GM11168 (cell line): ENCODE measurements at regions not wholly inside any gene's neighbourhood (a gene's known extent, or its start where the extent isn't known, plus 50 kb on each side); places are given as distances from the start of the nearest gene placed in this dataset.

Source experiments
- in situ Hi-C: fragments of 300-500 bp; cut with MboI; formaldehyde crosslinking; loops from one replicate; pipeline ENCODE4 v1.12.0; 2022; ENCODE audit warnings: low sequenced_read_pairs; ENCODE audit not compliant: unreplicated experiment

DNA sequence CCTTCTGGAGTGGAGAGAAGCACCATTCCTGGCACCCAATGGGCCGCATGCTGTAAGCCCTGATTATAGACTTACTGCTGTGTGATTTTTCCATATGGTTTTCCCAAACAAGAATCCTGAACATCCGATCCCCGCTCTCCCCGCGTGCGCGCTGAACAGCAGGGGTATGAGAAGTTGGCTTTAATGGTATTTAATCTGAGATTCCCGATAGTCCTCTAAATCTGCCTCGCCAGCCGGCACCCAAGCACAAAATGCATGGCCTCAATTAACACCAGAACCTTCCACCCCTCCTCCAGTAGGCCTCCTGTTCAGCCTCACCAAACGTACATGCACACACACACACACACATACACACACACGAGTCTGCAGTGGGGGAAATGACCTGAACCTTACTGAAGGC lies 480.3 kb downstream of the BCL11A start:
- in situ Hi-C loops = no loop called here

DNA sequence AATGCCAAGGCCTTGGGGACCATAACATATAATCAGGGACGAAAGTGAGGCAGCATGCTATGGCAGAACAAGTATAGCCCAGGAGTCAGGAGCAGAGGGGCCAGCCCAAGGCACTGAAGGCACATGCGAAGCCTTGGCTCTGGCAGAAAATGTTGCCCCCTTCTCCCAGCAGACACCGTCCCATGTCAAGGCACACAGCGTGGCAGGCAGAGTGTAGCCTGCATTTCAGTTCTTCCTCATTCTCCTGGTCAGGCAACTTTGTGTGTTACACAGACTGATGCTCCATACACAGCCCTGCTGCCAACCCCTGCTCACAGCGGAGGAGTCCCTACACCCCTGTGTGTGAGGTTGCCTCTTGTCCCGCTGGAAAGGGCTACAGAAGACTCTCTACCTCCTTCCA lies 480.8 kb downstream of the BCL11A start:
- in situ Hi-C loops = no loop called here

DNA sequence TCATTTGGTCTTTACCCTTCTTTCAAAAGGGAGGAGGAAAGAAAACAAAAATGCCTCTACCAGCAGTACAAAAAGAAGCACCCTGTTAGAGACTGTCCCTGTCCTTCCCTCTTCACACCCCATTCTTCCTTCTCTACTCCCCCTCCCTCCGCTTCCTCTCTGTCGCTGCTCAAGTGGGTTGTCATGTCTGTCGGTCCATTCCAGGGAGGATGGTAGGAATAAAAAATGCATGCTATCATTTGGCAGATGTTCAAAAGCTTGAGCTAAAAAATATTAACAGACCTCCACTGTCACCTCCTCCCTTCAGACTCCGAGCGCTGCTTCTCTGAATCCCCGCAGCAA lies 482.0 kb downstream of the BCL11A start:
- in situ Hi-C loops = no loop called here

DNA sequence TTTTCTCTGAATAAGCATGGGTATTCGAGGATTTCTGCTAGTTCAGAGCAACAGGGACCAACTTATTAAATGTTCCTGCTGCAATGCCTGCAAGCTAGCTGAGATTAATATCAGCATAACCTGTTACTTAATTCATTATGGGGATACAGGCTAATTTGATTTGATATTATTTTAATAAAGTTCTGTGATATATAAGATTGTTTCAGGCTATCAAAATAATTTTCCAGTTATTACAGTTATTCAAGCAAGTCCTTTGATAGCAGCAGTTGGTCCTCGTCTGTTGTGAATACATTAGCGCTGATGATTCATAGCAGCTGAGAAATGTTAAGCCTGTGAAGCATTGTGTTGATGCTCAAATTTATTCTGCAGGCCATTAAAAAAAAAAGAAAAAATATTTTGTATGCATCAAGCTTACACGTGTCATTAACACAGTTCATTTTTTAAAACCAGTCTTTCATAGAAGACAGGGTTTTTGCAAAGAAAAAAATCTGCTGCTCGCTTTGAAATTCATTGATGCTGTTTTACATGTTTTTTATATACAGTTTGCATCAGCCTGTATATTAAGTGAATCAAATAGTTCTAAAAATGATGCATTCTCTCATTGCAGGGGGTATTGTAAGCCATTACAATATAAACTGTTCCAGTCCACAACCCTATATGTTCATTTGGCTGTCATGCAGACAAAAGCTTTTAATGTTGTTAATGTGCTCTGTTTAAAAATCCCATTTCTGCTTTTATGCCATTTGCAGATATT lies 482.5 kb downstream of the BCL11A start:
- in situ Hi-C loops = no loop called here

DNA sequence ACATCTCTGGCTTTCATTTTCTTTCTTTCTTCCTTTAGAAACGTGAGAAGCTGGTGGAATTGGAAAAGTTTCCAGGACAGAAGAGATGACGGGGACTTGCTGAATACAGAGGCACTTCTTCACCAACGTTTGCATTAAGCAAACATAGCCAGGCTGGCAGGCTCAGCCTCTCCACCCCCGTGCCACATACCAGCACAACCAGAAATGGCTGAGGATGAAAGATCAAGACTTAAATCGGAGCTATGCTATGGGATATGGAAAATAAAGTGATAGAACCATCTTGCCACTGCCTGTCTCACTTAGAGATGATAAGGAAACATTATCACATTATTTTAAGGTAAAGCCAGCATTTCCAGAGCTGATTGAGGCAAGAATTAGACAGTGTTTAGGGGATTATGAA lies 483.3 kb downstream of the BCL11A start:
- in situ Hi-C loops = no loop called here

DNA sequence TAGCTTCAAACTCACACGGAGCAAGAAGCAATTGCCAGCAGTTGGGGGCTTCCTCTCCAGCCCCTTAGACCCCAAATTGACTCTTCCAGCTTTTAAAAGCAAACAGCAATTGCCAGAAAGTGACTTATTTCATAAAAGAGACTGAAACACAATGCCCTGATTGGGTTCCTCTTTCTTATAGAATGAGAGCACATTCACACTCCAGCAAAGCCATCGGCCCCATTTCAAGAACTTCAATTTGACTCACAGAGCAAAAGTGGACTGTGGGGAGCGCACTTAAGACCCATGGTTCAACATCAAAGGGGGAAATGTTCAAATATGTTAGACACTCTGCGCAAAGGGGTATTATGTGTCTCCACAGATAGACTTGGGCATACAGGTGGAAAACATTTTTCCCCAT lies 484.7 kb downstream of the BCL11A start:
- in situ Hi-C loops = no loop called here

DNA sequence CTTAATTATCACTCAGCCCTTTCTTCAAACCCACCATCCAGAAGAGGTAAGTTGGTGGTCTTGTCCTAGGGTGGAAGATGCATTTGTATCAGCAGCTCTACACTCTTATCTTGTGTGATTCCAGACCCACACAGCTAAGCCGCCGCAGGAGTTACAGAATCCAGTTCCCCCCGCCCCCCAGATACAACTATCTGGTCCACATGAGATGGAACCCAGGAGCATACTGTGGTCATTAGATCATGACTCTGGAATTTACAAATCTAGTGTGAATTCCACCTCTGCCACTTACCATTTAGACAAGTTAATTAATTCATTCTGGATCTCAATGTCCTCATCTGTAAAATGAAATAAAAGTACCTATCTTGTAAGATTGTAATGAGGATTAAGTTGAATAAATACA lies 486.4 kb downstream of the BCL11A start:
- in situ Hi-C loops = no loop called here

DNA sequence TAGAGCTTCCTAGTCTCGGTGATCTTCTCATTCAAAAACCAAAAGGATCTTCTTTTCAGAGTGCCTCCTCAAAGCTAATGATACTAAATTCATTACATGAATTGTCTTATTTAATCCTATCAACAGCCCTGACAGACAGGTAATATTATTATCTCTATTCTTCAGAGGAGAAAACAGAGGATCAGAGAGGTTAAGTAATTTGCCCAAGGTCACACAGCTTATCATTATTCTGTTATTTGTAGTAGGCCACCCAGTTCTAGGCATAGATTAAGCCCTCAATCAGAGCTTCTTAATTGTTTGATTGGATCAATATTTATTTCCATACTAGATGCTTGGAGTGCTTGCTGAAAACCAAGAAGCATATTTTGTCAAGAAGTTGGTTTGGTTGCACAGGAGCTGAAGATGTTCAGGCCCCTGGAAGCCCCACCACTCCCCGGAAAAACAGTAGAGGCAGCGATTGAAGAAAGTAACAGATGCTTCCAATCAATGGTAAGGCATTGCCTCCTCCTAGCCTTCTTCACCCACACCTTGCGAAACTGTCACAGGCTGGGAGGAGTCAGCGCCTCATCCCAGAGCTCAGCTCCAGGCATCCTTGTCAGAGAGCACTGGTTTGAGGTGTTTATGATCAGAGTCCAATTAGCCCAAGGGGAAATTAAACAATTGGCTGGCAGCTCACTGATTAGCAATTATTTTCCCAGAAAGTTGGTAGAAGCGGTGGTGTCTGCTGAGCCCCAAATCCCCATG lies 487.2 kb downstream of the BCL11A start:
- in situ Hi-C loops = no loop called here

DNA sequence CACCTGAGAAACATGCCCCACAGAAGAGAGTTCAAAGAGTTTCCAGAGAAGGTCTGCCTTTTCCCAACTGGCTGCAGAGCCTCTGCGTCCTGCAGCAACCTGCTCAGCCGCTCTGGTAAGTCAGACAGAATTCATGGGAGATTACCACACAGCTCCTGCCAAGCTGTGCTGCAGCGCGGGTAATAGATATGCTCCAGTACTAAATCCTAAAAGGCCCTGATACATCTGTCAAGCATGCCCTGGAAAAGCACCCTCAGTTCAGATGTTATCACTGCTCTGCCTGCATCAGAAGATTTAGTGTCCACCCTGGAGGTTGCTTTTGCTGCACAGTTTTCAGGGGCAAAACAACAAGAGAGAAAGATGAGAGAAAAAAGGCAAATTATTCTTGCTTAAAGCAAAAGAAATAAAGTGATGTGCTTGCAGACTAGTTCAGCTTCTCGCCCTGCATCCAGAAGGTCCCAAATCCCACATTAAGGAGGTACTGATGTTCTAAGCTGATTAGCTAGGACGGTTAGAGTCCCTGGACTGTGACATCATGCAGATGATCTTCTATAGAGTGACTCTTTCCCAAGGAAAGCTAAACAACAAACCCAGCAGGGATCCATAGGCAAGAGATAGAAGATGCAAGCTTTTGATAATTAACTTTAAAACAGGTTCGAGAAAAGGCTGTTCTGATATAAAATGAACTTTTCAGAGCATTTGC lies 488.6 kb downstream of the BCL11A start:
- in situ Hi-C loops = no loop called here

DNA sequence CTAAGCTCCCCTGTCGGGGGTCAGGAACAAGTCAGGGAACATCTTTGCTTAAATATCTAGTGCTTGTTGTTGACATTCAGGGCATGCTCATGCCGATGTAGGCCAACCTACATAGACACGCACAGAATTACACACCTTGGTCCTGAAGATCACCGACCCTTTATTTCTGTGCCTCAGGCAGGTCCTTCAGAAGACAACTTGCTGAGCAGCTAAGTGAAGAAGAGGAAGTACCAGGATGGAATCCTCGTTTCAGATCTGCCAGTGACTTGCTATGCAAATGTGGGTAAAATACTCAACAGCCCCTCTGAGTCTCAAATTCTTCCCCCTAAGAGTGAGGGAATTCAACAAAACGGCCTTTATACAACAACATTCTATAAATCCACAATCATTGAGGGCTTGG lies 494.7 kb downstream of the BCL11A start:
- in situ Hi-C loops = no loop called here

DNA sequence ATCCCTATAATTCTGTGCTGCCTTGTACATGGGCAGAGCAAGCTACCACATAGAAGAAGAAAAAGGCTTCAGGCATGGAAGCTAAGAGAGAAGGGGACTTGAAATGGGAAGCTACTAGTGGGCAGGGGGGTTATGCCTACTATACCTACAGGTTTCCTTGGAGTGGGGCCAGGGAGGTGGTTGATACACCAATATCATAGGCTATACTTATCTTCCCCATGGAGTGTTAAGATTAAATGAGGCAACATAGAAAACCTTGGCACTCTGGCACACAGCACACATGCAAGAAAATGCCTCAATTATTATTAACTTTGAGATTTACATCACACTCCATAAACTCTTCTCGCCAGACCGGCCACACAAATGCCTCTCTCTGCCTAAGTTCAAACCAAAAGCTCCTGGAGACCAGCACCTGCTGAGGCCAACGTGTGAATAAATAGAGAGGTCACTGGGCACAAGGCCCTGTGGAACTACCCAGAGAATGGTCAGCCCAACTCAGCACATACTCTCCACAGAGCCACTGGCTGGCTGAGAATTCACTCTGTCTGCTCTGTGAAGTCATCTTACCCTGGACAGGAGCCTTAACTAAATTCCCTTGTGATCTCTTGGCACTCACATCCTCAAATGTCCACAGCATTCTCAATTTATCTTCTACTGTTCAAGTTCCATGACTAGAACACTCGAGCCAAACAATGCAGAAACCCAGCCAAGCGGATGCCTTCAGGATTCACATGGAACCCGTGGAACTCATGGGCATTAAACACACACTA lies 498.7 kb downstream of the BCL11A start:
- in situ Hi-C loops = no loop called here

DNA sequence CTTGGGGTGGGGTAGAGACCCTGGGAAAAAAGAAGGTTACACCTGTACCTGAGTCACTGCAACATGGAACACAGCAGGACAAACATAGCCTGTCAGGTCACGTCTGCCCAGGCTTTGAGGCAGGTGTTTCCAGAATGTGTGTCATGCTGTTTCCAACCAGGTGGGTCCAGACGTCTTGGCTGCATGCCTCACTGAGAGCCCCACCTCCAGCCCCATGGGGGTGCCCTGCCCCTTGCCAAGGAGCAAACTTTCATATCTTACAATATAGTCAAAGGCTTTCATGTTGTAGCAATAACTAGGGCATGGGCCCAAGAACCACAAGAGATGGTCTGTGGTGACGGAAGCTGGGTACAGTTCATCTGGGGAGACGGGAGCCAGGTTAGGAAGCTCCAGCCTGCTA lies 499.7 kb downstream of the BCL11A start:
- in situ Hi-C loops = no loop called here

DNA sequence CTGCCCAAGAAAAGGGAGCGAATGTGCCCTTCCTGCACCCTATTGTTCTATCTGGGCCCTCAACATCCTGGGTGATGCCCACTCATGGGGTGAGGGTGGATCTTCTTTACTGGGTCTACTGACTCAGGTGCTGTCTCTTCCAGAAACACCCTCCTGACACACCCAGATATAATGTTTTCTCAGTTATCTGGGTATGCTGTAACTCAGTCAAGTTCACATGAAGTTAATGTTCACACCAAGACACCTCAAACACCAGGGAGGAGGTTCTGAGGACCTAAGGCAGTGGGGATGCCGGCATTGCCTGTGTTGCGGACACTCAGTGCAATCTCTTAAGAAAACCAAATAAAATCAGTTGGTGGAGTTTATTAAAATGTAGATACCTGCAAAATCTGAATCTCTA lies 500.9 kb downstream of the BCL11A start:
- in situ Hi-C loops = no loop called here

DNA sequence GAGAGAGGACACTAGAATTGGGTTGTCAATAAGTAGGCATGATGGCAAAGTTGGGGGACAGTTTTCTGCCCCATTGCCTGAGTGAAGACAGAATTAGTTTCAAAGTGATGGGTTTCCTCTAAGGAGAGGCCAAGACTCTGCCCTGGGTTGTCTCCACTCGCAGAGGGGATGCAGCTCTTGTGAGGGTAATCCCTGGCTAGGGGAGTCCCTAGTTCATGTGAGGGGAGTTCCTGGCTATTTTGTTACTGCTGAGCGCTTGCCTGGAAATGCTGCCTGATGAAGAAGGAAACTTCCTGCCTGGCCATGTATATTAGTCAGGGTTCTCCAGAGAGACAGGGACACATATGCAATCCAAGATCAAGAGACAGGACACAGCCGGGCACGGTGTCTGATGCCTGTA lies 501.5 kb downstream of the BCL11A start:
- in situ Hi-C loops = no loop called here

DNA sequence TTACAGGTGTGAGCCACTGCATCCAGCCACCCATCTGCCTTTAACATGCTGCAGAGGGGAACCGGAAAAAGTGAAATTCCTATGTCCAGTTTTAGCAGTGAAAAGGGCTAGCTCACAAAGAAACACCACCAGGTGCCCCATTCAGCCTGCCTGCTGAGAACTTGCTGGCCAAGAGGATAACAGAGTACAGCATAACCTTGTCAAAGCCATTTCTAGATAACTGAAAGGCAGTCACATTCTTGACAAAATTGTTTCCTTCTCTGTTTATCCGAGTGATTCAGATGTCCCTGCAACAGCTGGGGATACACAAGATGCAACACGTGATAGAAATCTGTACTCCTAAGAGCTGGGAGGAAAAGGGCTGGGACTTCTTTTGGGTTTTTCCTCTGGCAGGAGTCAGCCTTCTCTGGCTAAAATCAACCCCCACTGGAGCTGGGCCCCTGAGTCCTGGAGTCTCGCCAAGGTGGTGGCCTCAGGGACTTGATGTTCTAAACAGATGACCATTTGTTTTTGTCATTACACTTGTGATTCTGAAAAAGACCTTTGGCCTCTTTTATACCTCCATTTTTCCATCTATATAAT lies 505.4 kb downstream of the BCL11A start:
- in situ Hi-C loops = no loop called here

DNA sequence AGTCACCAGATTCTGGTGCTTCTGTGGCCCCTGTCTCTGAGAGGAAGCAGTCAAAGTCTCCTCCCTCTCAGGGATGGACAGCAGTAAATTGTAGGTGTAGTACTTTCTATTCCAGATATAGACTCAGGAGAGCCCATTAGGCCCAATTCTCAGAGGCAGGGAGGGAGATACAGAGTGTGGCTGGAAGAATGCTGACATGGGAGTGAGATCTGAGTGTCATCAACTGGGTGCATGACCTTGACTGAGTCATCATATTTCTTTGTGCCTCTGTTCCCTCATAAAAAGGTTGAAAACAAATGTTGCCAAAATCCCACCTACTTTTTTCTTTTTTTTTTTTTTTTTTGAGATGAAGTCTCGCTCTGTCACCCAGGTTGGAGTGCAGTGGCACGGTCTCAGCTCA lies 506.1 kb downstream of the BCL11A start:
- in situ Hi-C loops = no loop called here

DNA sequence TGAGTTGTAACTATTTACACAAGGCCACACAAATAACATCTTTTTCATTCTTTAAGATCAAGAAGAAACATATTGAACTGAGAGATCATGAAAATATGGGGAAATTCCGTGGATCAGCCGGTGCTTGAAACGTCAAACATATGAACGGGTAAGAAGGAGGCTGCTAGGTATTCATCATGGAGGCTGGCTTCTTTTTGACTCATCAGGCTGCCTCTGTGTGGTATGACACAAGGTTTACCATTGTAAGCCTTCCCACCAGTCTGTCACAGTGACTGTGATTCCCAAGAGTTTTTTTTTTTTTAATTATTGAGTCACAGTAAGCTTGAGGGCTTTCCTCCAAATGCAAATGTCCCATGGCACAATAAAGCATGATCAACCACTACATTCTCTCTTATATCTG lies 506.9 kb downstream of the BCL11A start:
- in situ Hi-C loops = no loop called here

DNA sequence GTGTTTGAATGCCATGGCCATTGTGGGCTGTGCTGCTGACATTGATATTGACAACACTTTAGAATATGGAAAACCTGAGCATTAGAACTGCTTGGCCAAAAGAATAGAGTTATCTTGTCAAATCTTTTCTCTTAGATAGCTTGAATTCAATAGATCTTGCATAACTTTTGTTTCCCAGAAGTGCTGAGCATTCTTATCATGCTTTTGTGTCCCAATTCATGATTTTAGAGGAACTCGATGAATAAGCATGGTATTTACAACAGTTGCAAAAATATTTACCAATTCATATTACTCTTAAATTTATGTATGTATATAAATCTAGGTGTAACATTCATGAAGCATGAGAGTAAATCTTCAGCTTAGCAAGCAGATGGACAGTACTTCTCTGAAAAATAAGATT lies 508.0 kb downstream of the BCL11A start:
- in situ Hi-C loops = no loop called here

DNA sequence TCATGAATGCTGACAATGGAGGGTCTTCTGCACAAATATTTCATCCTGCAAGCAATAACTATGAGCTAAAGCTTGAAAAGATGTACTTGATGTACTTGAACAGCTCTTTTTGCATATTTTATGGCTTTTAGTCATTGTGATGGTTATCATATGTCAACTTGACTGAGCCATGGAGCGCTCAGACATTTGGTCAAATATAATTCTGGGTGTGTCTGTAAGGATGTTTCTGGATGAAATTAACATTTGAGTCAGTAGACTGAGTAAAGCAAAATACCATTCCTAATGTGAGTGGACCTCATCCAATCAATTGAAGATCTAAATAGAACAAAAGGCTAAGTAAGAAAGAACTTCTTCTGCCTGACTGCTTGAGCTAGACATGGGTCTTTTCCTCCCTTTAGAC lies 509.0 kb downstream of the BCL11A start:
- in situ Hi-C loops = no loop called here

DNA sequence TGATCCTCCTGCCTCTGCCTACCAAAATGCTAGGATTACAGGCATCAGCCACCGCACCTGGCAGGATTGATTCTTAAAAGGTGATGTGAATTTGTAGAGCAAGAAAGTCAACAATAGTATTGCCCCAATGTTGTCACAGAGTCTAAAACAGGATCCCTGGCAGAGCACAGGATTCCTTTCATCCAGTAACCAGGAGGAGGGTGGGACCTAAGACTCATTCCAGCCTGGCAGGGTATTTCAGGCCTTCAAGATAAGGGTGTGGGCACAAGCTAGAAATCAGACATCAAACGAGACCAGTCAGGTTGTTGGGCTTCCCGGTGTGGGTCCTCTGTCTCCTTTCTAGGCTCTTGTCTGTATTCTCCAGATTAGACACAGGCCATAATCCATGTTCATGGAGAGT lies 511.4 kb downstream of the BCL11A start:
- in situ Hi-C loops = no loop called here
